ENCODE measurements at regions not wholly inside any gene's neighbourhood (a gene's known extent, or its start where the extent isn't known, plus 50 kb on each side); places are given as distances from the start of the nearest gene placed in this dataset.

- H4K20me1 ChIP-seq (ENCODE audit: insufficient read depth, low read length), result no peaks in the 10 kb centered on the region
- DNase-seq (no peak), ATAC-seq (ENCODE audit: insufficient read depth, low read depth) (no peak)
- H3K4me1 ChIP-seq (ENCODE audit: insufficient read depth, low read length), result no peaks in the 10 kb centered on the region
- no peak overlapping the region for H3K9ac ChIP-seq (ENCODE audit: low read depth, low read length)
- no peaks in the 10 kb centered on the region for H3K36me3 ChIP-seq (ENCODE audit: insufficient read depth, low read length)
- no peaks in the 10 kb centered on the region for H3K27me3 ChIP-seq (ENCODE audit: insufficient read depth, low read length, poor library complexity)
- TF ChIP-seq EZH2 (IDR thresholded peaks at IDR 0.05; ENCODE audit: borderline replicate concordance, low read depth, low read length, severe bottlenecking), result no peak
- no peak for TF ChIP-seq CTCF (IDR thresholded peaks at IDR 0.05; ENCODE audit: borderline replicate concordance, extremely low read depth, low read length, poor library complexity, severe bottlenecking)
- H3K27ac ChIP-seq (ENCODE audit: low read length), result no peak overlapping the region
- H2AFZ ChIP-seq (ENCODE audit: low read depth, low read length), result no peak overlapping the region
- no peak overlapping the region for H3K4me3 ChIP-seq (ENCODE audit: low read depth in 1 of 2, low read length in 2 of 2)
- no peaks in the 10 kb centered on the region for H3K9me3 ChIP-seq (ENCODE audit: insufficient read depth, low read length, severe bottlenecking)
- H3K4me2 ChIP-seq (ENCODE audit: insufficient read depth, low read length), result no peak overlapping the region
- no peaks in the 10 kb centered on the region for H3K79me2 ChIP-seq (ENCODE audit: insufficient read depth, low read length)
Observed at GRCh38 chr2:105617631-105618350, 126.9 kb upstream of the NCK2 start.

- Histone ChIP-seq H2AFZ (ENCODE audit: low read depth, low read length) (no peak overlapping the region), H3K9me3 (ENCODE audit: insufficient read depth, low read length, severe bottlenecking) (no peaks in the 10 kb centered on the region), H3K4me3 (ENCODE audit: low read depth in 1 of 2, low read length in 2 of 2) (no peak overlapping the region), H3K79me2 (ENCODE audit: insufficient read depth, low read length) (no peaks in the 10 kb centered on the region), H3K4me1 (ENCODE audit: insufficient read depth, low read length) (no peaks in the 10 kb centered on the region), H3K36me3 (ENCODE audit: insufficient read depth, low read length) (no peaks in the 10 kb centered on the region), H3K4me2 (ENCODE audit: insufficient read depth, low read length) (no peak overlapping the region), H3K9ac (ENCODE audit: low read depth, low read length) (no peak overlapping the region), H3K27me3 (ENCODE audit: insufficient read depth, low read length, poor library complexity) (no peaks in the 10 kb centered on the region), H3K27ac (ENCODE audit: low read length) (no peak overlapping the region), H4K20me1 (ENCODE audit: insufficient read depth, low read length) (no peaks in the 10 kb centered on the region)
- no peak for TF ChIP-seq CTCF (IDR thresholded peaks at IDR 0.05; ENCODE audit: borderline replicate concordance, extremely low read depth, low read length, poor library complexity, severe bottlenecking)
- no peak for TF ChIP-seq EZH2 (IDR thresholded peaks at IDR 0.05; ENCODE audit: borderline replicate concordance, low read depth, low read length, severe bottlenecking)
- no peak for ATAC-seq (ENCODE audit: insufficient read depth, low read depth)
- DNase-seq, result no peak
Observed at GRCh38 chr2:105615305-105615704, 129.4 kb upstream of the NCK2 start.

GRCh38 chr2:105611811-105612424 is 132.8 kb upstream of the NCK2 start:
- no peak for TF ChIP-seq EZH2 (IDR thresholded peaks at IDR 0.05; ENCODE audit: borderline replicate concordance, low read depth, low read length, severe bottlenecking)
- no peak for TF ChIP-seq CTCF (IDR thresholded peaks at IDR 0.05; ENCODE audit: borderline replicate concordance, extremely low read depth, low read length, poor library complexity, severe bottlenecking)
- no peak overlapping the region for H3K9ac ChIP-seq (ENCODE audit: low read depth, low read length)
- H2AFZ ChIP-seq (ENCODE audit: low read depth, low read length), result no peak overlapping the region
- no peaks in the 10 kb centered on the region for H4K20me1 ChIP-seq (ENCODE audit: insufficient read depth, low read length)
- H3K27ac ChIP-seq (ENCODE audit: low read length), result no peak overlapping the region
- H3K79me2 ChIP-seq (ENCODE audit: insufficient read depth, low read length), result no peaks in the 10 kb centered on the region
- ATAC-seq (ENCODE audit: insufficient read depth, low read depth) (no peak), DNase-seq (no peak)
- H3K4me3 ChIP-seq (ENCODE audit: low read depth in 1 of 2, low read length in 2 of 2), result no peak overlapping the region
- H3K36me3 ChIP-seq (ENCODE audit: insufficient read depth, low read length), result no peaks in the 10 kb centered on the region
- no peaks in the 10 kb centered on the region for H3K27me3 ChIP-seq (ENCODE audit: insufficient read depth, low read length, poor library complexity)
- no peak overlapping the region for H3K4me2 ChIP-seq (ENCODE audit: insufficient read depth, low read length)
- H3K9me3 ChIP-seq (ENCODE audit: insufficient read depth, low read length, severe bottlenecking), result no peaks in the 10 kb centered on the region
- no peaks in the 10 kb centered on the region for H3K4me1 ChIP-seq (ENCODE audit: insufficient read depth, low read length)
